ENCODE measurements at regions not wholly inside any gene's neighbourhood (a gene's known extent, or its start where the extent isn't known, plus 50 kb on each side); places are given as distances from the start of the nearest gene placed in this dataset.

- Histone ChIP-seq H3K27me3 (no peaks in the 10 kb centered on the region), H3K36me3 (no peaks in the 10 kb centered on the region), H3K4me3 (ENCODE audit: low read depth, low read length) (no peak overlapping the region), H3K9me3 (no peaks in the 10 kb centered on the region), H3K4me1 (no peaks in the 10 kb centered on the region)
- no peak for TF ChIP-seq CTCF (IDR thresholded peaks at IDR 0.05; ENCODE audit: low read depth, low read length)
- no peak for DNase-seq
Observed at GRCh38 chr2:239597216-239597615, 196.4 kb upstream of the HDAC4 start.

- DNase-seq = no peak
- no peaks in the 10 kb centered on the region for H3K36me3 ChIP-seq
- no peaks in the 10 kb centered on the region for H3K9me3 ChIP-seq
- no peaks in the 10 kb centered on the region for H3K4me1 ChIP-seq
- H3K27me3 ChIP-seq = no peaks in the 10 kb centered on the region
- H3K4me3 ChIP-seq (ENCODE audit: low read depth, low read length) = no peak overlapping the region
- TF ChIP-seq CTCF (IDR thresholded peaks at IDR 0.05; ENCODE audit: low read depth, low read length) = no peak
Observed at GRCh38 chr2:239596792-239597191, 196.0 kb upstream of the HDAC4 start.

GRCh38 chr2:239596253-239596652, 195.4 kb upstream of the HDAC4 start:
- no peaks in the 10 kb centered on the region for H3K36me3 ChIP-seq
- no peaks in the 10 kb centered on the region for H3K4me1 ChIP-seq
- no peak overlapping the region for H3K4me3 ChIP-seq (ENCODE audit: low read depth, low read length)
- no peaks in the 10 kb centered on the region for H3K27me3 ChIP-seq
- TF ChIP-seq CTCF (IDR thresholded peaks at IDR 0.05; ENCODE audit: low read depth, low read length) = no peak
- no peak for DNase-seq
- no peaks in the 10 kb centered on the region; the same call in 1 of the 2 replicates for H3K9me3 ChIP-seq

GRCh38 chr2:239595726-239596125, 194.9 kb upstream of the HDAC4 start:
- no peak for DNase-seq
- H3K4me1 ChIP-seq = no peaks in the 10 kb centered on the region
- no peaks in the 10 kb centered on the region; the same call in 1 of the 2 replicates for H3K9me3 ChIP-seq
- H3K27me3 ChIP-seq = no peaks in the 10 kb centered on the region
- TF ChIP-seq CTCF (IDR thresholded peaks at IDR 0.05; ENCODE audit: low read depth, low read length) = no peak
- H3K4me3 ChIP-seq (ENCODE audit: low read depth, low read length) = no peak overlapping the region
- H3K36me3 ChIP-seq = no peaks in the 10 kb centered on the region

- no peaks in the 10 kb centered on the region for H3K36me3 ChIP-seq
- H3K4me3 ChIP-seq (ENCODE audit: low read depth, low read length) = no peak overlapping the region
- no peak for TF ChIP-seq CTCF (IDR thresholded peaks at IDR 0.05; ENCODE audit: low read depth, low read length)
- no peaks in the 10 kb centered on the region; the same call in 1 of the 2 replicates for H3K9me3 ChIP-seq
- no peaks in the 10 kb centered on the region for H3K4me1 ChIP-seq
- H3K27me3 ChIP-seq = no peaks in the 10 kb centered on the region
- no peak for DNase-seq
Observed at GRCh38 chr2:239594772-239595608, 194.2 kb upstream of the HDAC4 start.

- no peaks in the 10 kb centered on the region for H3K27me3 ChIP-seq
- no peaks in the 10 kb centered on the region; the same call in 1 of the 2 replicates for H3K9me3 ChIP-seq
- H3K4me3 ChIP-seq (ENCODE audit: low read depth, low read length) = no peak overlapping the region
- no peak for DNase-seq
- H3K36me3 ChIP-seq = no peaks in the 10 kb centered on the region
- H3K4me1 ChIP-seq = no peaks in the 10 kb centered on the region
- TF ChIP-seq CTCF (IDR thresholded peaks at IDR 0.05; ENCODE audit: low read depth, low read length) = no peak
Observed at GRCh38 chr2:239594019-239594771, 193.4 kb upstream of the HDAC4 start.
